Fibroblast of lung (primary cell): ENCODE measurements at regions not wholly inside any gene's neighbourhood (a gene's known extent, or its start where the extent isn't known, plus 50 kb on each side); places are given as distances from the start of the nearest gene placed in this dataset.
A peak's percentile ranks its signal among the peaks of the same experiment; 100 is the strongest.

Experiments used
- DNase-seq, 2 donors: peaks; one replicate each; pipeline versions ENCODE4 v3.0.0 to v3.0.0-alpha.2; 2010; ENCODE audit warnings: low read depth in 2 of 2
- H2AFZ ChIP-seq: 2 replicates; pipeline ENCODE4 v1.5.1; 2012; ENCODE audit warnings: low read length, control low read depth, inconsistent platforms
- H3K27ac ChIP-seq: 2 replicates; pipeline ENCODE4 v1.5.1; 2011; ENCODE audit warnings: low read length, control low read depth; ENCODE audit not compliant: insufficient read depth
- H3K27me3 ChIP-seq: 2 replicates; pipeline ENCODE4 v1.5.1; 2011; ENCODE audit warnings: mild to moderate bottlenecking, low read length; ENCODE audit not compliant: control insufficient read depth, insufficient read depth
- H3K36me3 ChIP-seq: 2 replicates; pipeline ENCODE4 v1.5.1; 2011; ENCODE audit warnings: low read length; ENCODE audit not compliant: control insufficient read depth, insufficient read depth
- H3K4me1 ChIP-seq: 2 replicates; pipeline ENCODE4 v1.5.1; 2011; ENCODE audit warnings: low read length; ENCODE audit not compliant: control insufficient read depth, insufficient read depth; ENCODE audit errors: extremely low read depth
- H3K4me2 ChIP-seq: 2 replicates; pipeline ENCODE4 v1.5.1; 2011; ENCODE audit warnings: low read length, control low read depth; ENCODE audit not compliant: insufficient read depth; ENCODE audit errors: extremely low read depth
- H3K4me3 ChIP-seq, 4 experiments: fragments of 200-600 bp in 1 of 4; sonication (generic) in 1 of 4; replicated peaks in 1 of 4; 2 replicates each; pipeline ENCODE4 v1.5.1; 2011 to 2016; ENCODE audit warnings: low read length in 4 of 4, low read depth in 3 of 4, mild to moderate bottlenecking in 3 of 4, control low read depth in 2 of 4, inconsistent platforms in 1 of 4, mixed read lengths in 1 of 4; ENCODE audit not compliant: insufficient read depth in 1 of 4; ENCODE audit errors: control extremely low read depth in 1 of 4
- H3K79me2 ChIP-seq: 2 replicates; pipeline ENCODE4 v1.5.1; 2012; ENCODE audit warnings: mild to moderate bottlenecking, low read length, inconsistent platforms; ENCODE audit not compliant: control insufficient read depth, insufficient read depth
- H3K9ac ChIP-seq: 2 replicates; pipeline ENCODE4 v1.5.1; 2011; ENCODE audit warnings: mild to moderate bottlenecking, low read length, control low read depth; ENCODE audit not compliant: insufficient read depth
- H3K9me3 ChIP-seq: 2 replicates; pipeline ENCODE4 v1.5.1; 2012; ENCODE audit warnings: low read depth, low read length; ENCODE audit not compliant: control insufficient read depth, insufficient read depth
- H4K20me1 ChIP-seq: 2 replicates; pipeline ENCODE4 v1.5.1; 2011; ENCODE audit warnings: low read length; ENCODE audit not compliant: control insufficient read depth, insufficient read depth; ENCODE audit errors: extremely low read depth
- EZH2 ChIP-seq: IDR thresholded peaks from 2 replicates; pipeline ENCODE4 v1.5.1; 2012; ENCODE audit warnings: low read length, control low read depth, mild to moderate bottlenecking; ENCODE audit errors: missing control alignments
- TF ChIP-seq, protein P1 (sequence below), 2 donors: IDR thresholded peaks in 1 of 2; conservative IDR thresholded peaks in 1 of 2; 1 replicate in 1 of 2; 2 replicates in 1 of 2; pipeline ENCODE4 v1.5.1; 2011 to 2012; ENCODE audit warnings: low read length in 2 of 2, control low read depth in 1 of 2, inconsistent platforms in 1 of 2, low read depth in 1 of 2, mild to moderate bottlenecking in 1 of 2

- Histone ChIP-seq H3K36me3 (no peaks in the 10 kb centered on the region), H3K79me2 (no peaks in the 10 kb centered on the region), H3K4me3 (no peak overlapping the region), H3K27me3 (no peaks in the 10 kb centered on the region), H3K4me2 (no peak overlapping the region), H3K27ac (no peak overlapping the region), H3K4me1 (no peaks in the 10 kb centered on the region), H3K9me3 (no peaks in the 10 kb centered on the region), H3K9ac (no peak overlapping the region), H4K20me1 (no peaks in the 10 kb centered on the region), H2AFZ (no peak overlapping the region)
- TF ChIP-seq, protein P1, sequence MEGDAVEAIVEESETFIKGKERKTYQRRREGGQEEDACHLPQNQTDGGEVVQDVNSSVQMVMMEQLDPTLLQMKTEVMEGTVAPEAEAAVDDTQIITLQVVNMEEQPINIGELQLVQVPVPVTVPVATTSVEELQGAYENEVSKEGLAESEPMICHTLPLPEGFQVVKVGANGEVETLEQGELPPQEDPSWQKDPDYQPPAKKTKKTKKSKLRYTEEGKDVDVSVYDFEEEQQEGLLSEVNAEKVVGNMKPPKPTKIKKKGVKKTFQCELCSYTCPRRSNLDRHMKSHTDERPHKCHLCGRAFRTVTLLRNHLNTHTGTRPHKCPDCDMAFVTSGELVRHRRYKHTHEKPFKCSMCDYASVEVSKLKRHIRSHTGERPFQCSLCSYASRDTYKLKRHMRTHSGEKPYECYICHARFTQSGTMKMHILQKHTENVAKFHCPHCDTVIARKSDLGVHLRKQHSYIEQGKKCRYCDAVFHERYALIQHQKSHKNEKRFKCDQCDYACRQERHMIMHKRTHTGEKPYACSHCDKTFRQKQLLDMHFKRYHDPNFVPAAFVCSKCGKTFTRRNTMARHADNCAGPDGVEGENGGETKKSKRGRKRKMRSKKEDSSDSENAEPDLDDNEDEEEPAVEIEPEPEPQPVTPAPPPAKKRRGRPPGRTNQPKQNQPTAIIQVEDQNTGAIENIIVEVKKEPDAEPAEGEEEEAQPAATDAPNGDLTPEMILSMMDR (conservative IDR thresholded peaks at IDR 0.05 in 1 of 2, IDR thresholded peaks at IDR 0.05 in 1 of 2; ENCODE audit: low read depth in 1 of 2, low read length in 2 of 2): no peak
- TF ChIP-seq EZH2: no peak
- DNase-seq: no peak
Measured at GRCh38 chr12:16688200-16688599, 82.2 kb upstream of the LMO3 start.

GRCh38 chr12:16685107-16685506 lies 79.1 kb upstream of the LMO3 start:
- Histone ChIP-seq H2AFZ (no peak overlapping the region), H3K79me2 (no peaks in the 10 kb centered on the region), H4K20me1 (no peaks in the 10 kb centered on the region), H3K4me2 (no peak overlapping the region), H3K9me3 (no peaks in the 10 kb centered on the region), H3K36me3 (no peaks in the 10 kb centered on the region), H3K27ac (no peak overlapping the region), H3K4me3 (no peak overlapping the region), H3K9ac (no peak overlapping the region), H3K4me1 (no peaks in the 10 kb centered on the region), H3K27me3 (no peaks in the 10 kb centered on the region)
- TF ChIP-seq, protein P1 (conservative IDR thresholded peaks at IDR 0.05 in 1 of 2, IDR thresholded peaks at IDR 0.05 in 1 of 2; ENCODE audit: low read depth in 1 of 2, low read length in 2 of 2): peak in 1 of 2 donors; percentile 10
- no peak for TF ChIP-seq EZH2
- DNase-seq: peak in 1 of 2 donors; percentile 1

DNA sequence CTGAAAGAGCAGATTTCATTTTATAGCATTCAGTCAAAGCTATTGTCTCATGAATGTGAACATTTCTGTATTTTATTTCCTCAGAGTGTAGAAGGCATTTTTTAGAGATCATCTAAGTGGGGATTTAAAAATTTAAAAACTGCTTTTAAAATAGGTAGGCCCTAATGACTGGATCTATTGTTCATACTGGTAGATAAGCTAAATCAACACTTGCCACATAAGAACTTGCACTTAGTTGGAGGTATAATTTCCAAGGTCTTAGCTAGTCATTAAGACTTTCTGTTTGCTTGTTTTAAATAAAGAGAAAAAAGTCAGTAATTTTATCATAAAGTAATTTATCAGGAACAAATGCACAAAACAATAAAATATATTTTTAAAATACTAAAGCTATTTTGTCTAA lies 75.2 kb upstream of the LMO3 start:
- H3K79me2 ChIP-seq: no peaks in the 10 kb centered on the region
- no peak for DNase-seq
- H4K20me1 ChIP-seq: no peaks in the 10 kb centered on the region

More for the DNA sequence above, 75.2 kb upstream of the LMO3 start:
- H3K4me3 ChIP-seq: no peak overlapping the region
- H3K9ac ChIP-seq: no peak overlapping the region
- H3K27me3 ChIP-seq: no peaks in the 10 kb centered on the region
- no peaks in the 10 kb centered on the region for H3K4me1 ChIP-seq
- no peaks in the 10 kb centered on the region for H3K9me3 ChIP-seq
- H3K4me2 ChIP-seq: no peak overlapping the region
- no peak overlapping the region for H2AFZ ChIP-seq
- no peaks in the 10 kb centered on the region for H3K36me3 ChIP-seq
- TF ChIP-seq, protein P1 (conservative IDR thresholded peaks at IDR 0.05 in 1 of 2, IDR thresholded peaks at IDR 0.05 in 1 of 2; ENCODE audit: low read depth in 1 of 2, low read length in 2 of 2): no peak
- no peak overlapping the region for H3K27ac ChIP-seq
